HG03064 (cell line): ENCODE measurements at regions not wholly inside any gene's neighbourhood (a gene's known extent, or its start where the extent isn't known, plus 50 kb on each side); places are given as distances from the start of the nearest gene placed in this dataset.
"Not testable (repeated sequence)": the region's sequence is repeated elsewhere in the genome, so short reads cannot be mapped to it uniquely, and the experiment has no call there.

Experiments used
- ATAC-seq: cut with Tn5 transposase; IDR thresholded peaks from one replicate; pipeline ENCODE4 v1.9.1; 2021; ENCODE audit warnings: low read depth; ENCODE audit not compliant: unreplicated experiment

DNA sequence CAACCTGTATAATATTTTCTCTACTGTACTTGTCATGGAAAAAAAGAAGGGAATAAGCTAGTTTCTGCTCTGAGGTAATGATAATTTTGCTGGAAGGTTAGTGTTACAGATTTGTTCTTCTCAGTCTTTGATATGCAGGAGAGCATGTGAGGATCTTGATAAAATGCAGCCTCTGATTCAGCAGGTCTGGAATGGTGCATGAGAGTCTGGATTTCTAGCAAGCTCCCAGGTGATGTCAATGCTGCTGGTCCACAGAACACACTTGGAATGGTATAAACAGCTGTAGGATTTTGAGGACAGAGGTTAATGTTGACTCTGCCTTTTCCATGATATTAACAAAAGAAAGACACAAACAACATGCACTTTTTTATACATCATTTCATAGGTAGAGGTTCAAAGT is 173.6 kb downstream of the NDFIP2 start:
- no peak for ATAC-seq

DNA sequence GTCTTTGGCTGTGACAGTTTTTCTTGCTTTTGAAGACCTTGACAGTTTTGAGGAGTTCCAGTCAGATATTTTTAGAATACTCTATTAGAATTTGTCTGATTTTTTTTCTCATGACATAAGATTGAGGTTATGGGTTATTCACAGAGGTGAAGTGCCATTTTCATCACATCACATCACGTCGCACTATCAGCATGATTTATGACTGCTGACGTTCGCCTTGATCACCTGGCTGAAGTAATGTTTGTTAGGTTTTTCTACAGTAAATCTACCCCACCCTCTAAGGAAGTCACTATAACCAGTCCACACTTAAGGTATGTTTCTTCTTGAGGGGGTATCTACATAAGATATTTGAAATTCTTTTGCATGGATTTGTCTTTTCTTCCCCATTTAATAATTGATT is 169.7 kb downstream of the NDFIP2 start:
- ATAC-seq: no peak

DNA sequence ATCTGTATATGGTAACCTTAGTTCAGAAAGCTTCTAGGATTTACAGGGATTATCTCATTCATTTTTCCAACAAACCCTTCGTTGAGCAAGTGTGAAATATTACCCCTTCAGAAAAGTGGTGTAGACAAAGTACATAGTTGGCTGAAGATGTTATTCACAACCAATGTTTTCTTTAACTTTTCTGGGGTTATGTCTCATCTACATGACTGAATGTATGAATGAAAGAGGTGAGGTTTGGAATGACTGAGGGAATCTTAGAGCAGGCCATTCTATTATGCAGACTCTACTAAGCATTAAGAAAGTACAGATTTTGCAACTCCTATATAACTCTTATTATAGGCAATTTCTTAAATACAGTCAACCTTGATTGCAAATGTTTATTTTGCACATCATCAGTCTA is 167.2 kb downstream of the NDFIP2 start:
- ATAC-seq: no peak

DNA sequence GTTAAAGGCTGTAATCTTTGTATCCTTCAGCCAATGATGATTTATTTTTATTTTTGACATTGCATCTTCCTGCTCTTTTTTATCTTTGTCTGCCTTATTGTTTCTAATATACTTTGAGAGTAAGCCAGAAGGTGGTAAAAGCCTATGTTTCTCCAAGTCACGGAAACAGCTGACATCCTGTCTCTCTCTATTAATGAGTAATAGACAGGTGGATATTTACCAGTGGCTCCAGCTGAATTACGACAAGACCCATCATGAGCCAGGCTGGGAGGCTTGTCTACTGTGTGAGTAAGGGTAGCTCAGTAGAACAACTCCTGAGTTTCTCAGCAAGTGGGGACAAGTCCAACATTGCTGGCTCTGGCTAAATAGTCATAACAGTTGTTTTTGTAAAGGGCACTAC is 166.6 kb downstream of the NDFIP2 start:
- ATAC-seq: no peak

DNA sequence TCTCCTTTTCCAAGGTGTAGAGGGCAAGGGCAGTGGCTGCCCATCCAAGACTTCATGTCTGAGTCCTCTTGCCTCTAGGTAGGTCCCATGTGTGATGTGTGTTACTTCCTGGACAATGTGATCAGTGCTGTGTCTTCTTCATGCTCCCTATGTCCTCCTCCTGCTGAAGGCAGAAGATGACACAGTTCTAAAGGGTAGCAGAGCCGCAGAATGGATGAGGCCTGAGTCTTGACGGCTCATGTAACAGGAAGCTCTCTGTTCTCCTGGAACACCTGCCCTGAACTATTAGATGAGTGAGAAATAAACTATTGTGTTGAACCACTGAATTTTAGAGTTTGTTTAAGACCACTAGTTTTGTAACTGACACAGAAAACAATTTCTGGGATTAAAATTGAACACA is 165.9 kb downstream of the NDFIP2 start:
- no peak for ATAC-seq

DNA sequence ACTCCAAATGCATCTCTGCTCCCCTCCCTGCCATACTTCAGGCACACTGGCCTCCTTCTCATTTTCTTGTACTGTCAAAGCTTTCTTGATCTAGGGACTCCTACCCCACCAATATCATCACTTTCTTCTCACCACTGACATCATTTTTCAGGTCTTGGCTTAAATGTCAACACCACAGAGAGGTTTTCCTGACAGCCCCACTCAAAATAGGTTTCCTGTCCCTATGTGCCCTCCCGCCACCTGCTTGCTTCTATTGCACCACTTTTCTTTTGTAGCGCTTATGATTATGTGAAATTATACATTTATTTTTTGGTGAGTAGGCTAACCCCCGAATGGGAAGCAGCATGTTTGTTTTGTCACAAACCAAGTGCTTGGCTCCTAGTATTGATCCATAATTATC is 164.6 kb downstream of the NDFIP2 start:
- no peak for ATAC-seq

DNA sequence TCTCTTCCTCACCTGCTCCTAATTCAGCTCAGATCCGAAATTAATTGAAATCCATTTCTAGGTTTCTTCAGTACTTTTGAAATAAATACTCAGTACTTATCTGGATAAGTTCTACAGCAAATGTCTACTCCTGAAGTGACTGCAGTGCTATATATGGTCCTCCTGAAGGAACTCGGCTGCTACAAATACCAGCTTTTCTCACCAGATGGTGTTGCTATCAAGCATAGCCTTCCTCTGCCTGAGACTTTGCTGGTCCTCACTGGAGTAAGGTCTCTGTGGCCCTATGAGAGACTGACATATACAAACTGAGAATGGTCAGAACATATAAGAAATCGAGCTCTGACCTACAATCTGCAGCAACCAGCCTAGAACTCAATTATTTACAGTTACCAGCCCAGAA is 161.6 kb downstream of the NDFIP2 start:
- no peak for ATAC-seq

DNA sequence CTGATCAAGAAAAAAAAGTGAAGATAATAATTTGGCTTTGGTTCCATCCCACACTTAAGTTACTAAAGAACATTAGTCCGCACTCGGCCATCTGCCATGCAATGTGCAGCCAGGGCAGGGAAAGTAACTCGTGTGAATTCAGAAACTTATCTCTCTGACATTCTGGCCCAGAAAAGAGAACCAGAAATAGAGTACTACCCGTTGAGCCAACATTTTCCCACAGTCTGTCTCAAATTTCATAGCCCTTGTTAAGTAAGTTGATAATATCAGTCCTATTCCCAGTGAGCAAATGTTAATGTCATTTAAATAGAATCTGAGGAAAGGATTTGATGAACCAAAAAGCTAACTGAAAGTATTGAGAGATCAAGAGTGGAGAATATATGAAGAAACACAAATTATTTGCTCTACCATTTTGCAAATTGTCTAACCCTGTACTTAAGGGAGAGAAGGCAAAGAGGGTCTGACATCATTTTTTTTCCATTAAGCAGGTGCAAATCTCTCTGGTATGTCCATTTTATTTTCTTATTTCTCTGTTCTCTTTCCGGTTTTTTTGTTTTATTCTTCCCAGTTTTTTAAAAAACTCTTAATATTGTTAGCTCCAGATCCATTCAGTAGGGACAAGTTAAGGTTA is 156.3 kb downstream of the NDFIP2 start:
- no peak for ATAC-seq

DNA sequence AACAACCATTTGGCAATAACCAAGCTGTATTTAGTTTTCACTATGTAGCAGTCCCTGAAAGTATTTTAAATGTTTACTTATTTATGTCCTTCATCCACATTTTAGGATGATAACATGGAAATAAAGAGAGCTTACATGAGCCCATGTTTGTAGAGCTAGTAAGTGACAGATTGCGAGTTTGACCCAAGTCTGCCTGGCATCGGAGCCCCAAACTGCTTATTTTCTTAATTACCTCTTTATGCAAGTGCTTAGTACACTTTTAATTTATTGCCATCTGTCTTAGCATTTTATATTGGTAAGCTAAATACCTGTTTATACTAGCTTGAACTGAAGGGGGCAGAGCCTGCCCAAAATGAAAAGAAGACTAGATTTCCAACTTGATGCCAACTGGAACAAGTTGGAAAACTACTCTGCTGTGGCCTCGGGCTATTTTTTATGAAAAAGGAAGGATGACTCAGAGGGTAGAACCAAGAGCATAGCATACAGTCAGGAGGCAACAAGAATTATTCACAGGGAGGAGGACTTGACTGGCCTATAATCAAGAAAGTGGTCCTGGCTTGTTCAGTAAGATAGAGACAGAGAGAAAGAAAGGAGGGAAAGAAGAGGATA is 150.2 kb downstream of the NDFIP2 start:
- no peak for ATAC-seq

DNA sequence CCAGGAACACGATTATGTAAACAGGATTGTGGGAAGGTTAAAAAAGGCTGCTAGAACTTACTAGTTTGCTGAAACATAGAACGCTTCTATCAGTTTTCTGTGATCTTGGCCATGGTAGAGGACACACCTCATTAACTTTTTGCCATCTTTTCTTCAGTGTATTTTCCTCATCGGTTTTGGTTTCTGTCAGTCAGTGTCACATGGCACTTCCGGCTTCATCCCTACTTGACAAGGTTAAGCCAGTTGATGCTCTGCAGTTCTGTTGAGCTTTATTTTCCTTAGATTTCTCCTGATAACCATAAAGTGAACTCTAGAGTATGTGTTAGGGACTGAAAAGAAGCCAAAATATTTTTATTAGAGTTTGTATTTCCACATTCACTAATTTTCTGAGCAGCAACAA is 147.5 kb downstream of the NDFIP2 start:
- ATAC-seq: no peak

DNA sequence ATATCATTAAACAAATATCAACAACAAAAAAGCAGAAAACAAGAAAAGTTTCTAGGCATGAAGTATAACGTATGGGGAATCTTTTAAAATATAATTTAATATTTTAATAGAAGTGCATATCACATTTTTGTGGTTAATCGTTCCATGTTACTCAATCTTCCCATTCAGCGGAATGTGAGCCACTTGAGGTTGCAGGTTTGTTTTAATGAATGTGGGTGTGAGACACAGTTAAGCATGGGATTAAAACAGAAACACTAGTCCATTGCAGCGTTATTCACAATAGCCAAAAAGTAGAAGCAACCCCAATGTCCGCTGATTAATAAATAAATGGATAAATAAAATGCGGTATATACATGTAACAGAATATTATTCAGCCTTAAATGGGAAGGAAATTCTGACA is 146.0 kb downstream of the NDFIP2 start:
- no peak for ATAC-seq

DNA sequence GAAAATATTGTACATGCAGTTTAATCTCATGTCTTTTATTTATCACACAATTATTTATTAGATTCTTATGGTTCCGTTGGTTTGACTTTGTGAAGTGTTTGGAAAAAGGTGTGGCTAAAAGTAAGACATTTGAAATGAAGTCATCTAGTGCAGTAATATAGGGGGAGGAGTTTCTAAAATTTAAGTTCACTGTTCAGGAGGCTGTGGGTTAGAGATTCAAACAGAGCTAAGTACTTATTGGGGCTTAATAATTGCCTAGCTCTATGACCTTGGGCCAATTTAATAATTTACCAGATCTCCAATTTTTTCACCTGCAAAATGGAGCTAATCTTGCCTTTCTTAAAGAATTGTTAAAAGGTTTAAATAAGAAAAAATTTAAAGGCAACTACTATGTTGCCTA is 144.6 kb downstream of the NDFIP2 start:
- no peak for ATAC-seq

DNA sequence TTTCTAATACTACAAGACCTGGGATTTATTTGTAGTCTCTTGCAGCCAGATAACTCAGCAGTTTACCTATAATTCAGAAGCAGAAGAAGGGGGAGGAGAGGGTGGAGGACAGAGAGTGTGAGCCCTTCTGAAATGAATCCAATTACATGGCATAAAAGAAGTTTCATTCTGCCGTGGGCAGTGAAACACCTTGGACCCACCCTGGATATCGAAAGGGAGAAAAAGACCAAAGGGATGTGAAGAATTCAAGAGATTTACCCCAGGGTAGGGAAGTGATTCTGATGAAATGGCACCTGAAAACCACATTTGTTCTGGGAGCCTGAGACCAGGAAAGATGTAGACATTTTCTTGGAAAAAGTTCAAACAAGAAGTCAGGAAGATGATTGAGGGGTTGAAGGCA is 140.9 kb downstream of the NDFIP2 start:
- no peak for ATAC-seq

DNA sequence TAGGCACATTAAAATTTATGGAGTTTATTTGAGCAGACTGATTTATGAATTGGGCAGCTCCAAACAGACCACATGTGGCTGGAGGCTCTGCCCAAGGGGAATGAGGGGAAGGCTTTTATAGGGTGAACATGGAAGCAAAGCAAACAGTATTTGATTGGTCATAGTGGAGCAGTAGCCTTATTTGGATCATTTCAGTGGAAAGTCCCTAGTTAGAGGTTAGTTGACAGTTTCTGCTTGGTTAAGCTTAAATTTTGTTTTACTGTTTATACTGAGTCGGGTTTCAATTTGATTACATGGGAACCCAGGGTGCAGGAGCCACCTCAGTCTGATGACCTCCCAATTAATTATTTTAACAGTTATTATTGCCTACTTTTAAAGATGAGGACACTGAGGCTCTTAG is 140.5 kb downstream of the NDFIP2 start:
- ATAC-seq: no peak

DNA sequence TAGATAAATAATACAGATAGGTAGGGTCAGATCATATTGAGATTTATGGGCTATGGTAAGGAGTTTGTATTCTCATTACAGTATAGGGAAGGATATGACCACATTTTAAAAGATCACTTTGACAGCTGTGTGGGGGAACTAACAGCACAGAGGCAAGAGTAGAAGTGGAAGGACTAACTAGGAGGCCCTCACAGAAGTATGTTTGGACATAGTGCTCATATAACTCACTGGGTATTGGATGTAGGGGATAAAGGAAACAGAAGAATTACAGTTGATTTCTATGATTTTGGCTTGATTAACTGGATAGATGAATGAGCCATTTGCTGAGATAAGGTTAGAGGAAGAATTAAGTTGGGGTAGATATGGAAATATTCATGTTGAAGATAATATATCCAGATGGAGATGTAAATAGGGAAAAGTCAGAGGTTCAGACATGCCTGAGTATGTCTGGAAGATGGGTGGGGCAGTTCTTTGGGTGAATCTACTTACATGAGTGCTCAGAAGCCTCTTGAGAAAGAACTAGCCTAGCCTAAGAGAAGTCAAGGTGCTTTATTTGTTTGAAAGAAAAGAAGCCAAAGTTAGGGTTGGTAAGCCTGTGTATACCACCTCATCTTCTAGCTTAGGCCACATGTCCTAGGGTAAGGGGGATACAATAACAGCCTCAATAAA is 133.4 kb downstream of the NDFIP2 start:
- no peak for ATAC-seq

DNA sequence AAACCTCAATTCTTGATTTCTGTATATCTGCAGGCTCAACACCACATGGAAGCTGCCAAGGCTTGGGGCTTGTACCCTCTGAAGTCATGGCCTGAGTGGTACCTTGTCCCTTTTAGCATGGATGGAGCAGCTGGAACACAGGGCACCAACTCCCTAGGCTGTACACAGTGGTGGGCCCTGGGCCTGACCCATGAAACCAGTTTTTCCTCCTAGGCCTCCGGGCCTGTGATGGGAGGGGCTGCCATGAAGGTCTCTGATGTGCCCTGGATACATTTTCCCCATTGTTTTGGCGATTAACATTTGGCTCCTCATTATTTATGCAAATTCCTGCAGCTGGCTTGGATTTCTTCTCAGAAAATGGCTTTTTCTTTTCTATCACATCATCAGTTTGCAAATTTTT is 131.6 kb downstream of the NDFIP2 start:
- no peak for ATAC-seq

DNA sequence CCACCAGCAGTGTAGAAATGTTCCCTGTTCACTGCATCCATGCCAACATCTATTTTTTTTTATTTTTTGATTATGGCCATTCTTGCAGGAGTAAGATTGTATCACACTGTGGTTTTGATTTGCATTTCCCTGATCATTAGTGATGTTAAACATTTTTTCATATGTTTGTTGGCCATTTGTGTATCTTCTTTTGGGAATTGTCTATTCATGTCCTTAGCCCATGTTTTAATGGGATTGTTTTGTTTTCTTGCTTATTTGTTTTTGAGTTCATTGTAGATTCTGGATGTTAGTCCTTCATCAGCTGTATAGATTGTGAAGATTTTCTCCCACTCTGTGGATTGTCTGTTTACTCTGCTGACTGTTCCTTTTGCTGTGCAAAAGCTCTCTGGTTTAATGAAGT is 126.9 kb downstream of the NDFIP2 start:
- not testable (repeated sequence) for ATAC-seq
